HCT116 (cell line): ENCODE measurements at regions not wholly inside any gene's neighbourhood (a gene's known extent, or its start where the extent isn't known, plus 50 kb on each side); places are given as distances from the start of the nearest gene placed in this dataset.

Source experiments
- ATF3 ChIP-seq: IDR thresholded peaks from 2 replicates; pipeline ENCODE4 v1.6.1; 2012
- CEBPB ChIP-seq: IDR thresholded peaks from 2 replicates; pipeline ENCODE4 v1.6.1; 2012; ENCODE audit warnings: low read depth
- CTCF ChIP-seq, 3 experiments: fragments of 200-600 bp in 1 of 3; sonication (generic) in 1 of 3; IDR thresholded peaks in 2 of 3; conservative IDR thresholded peaks in 1 of 3; 2 replicates each; pipeline ENCODE4 v1.5.1; 2012 to 2017; ENCODE audit warnings: low read depth in 2 of 3, low read length in 2 of 3, antibody characterized with exemption in 1 of 3, borderline replicate concordance in 1 of 3, control low read depth in 1 of 3, mild to moderate bottlenecking in 1 of 3, mixed read lengths in 1 of 3, mixed run types in 1 of 3, moderate library complexity in 1 of 3; ENCODE audit not compliant: insufficient read depth in 1 of 3
- EGR1 ChIP-seq: IDR thresholded peaks from 2 replicates; pipeline ENCODE4 v1.6.1; 2012; ENCODE audit warnings: low read depth
- EZH2phosphoT487 ChIP-seq: fragments of 200-600 bp; IDR thresholded peaks from 2 replicates; pipeline ENCODE4 v1.6.1; 2018; ENCODE audit warnings: antibody characterized with exemption, borderline replicate concordance
- JUND ChIP-seq: IDR thresholded peaks from 2 replicates; pipeline ENCODE4 v1.6.1; 2012
- POLR2A ChIP-seq: IDR thresholded peaks from 2 replicates; pipeline ENCODE4 v1.7.0; 2011; ENCODE audit warnings: borderline replicate concordance; ENCODE audit not compliant: insufficient read depth, insufficient read length; ENCODE audit errors: extremely low read depth
- RAD21 ChIP-seq: IDR thresholded peaks from 2 replicates; pipeline ENCODE4 v1.6.1; 2012; ENCODE audit warnings: low read depth, mild to moderate bottlenecking
- SP1 ChIP-seq: IDR thresholded peaks from 2 replicates; pipeline ENCODE4 v1.6.1; 2012; ENCODE audit warnings: low read depth
- ZFX ChIP-seq: fragments of 450-650 bp; IDR thresholded peaks from 2 replicates; pipeline ENCODE4 v1.6.1; 2017
- ZNF274 ChIP-seq: fragments of 200-500 bp; sonication (Bioruptor generic); IDR thresholded peaks from 2 replicates; pipeline ENCODE4 v1.6.1; 2014; ENCODE audit warnings: mild to moderate bottlenecking, low read depth, low read length, inconsistent platforms
- TF ChIP-seq, protein P1 (sequence below): IDR thresholded peaks from 2 replicates; pipeline ENCODE4 v1.6.1; 2012
- TF ChIP-seq, protein P2 (sequence below): IDR thresholded peaks from 2 replicates; pipeline ENCODE4 v1.6.1; 2012; ENCODE audit warnings: low read depth

DNA sequence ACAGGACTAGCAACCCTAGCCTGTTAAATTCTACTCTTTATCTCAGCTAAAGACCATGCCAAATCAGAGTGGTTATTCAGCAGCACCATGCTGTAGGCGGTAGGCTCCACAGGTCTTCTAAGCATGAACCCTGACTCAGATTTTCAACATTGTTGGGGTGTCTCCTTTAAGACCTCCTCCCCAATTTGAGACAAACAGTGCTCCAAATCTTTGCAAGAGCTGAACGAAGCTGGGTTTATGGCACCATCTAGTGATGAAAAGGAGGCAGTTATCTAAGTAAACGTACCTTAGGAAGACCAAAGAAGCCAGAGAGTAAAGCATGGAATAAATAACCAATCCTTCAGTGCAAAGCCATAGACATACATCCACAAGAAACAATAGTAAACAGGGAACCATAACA, 334.5 kb upstream of the SLC7A11 start:
- TF ChIP-seq ZFX, result no peak
- TF ChIP-seq, protein P1, sequence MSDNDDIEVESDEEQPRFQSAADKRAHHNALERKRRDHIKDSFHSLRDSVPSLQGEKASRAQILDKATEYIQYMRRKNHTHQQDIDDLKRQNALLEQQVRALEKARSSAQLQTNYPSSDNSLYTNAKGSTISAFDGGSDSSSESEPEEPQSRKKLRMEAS, result no peak
- TF ChIP-seq ATF3, result no peak
- peak; percentile 56 to 81 (median 62); a peak in 5 of 6 replicates for TF ChIP-seq CTCF (IDR thresholded peaks at IDR 0.05 in 2 of 3, conservative IDR thresholded peaks at IDR 0.05 in 1 of 3; ENCODE audit: borderline replicate concordance in 1 of 3, insufficient read depth in 1 of 3, low read depth in 2 of 3, low read length in 2 of 3)
- no peak for TF ChIP-seq CEBPB
- TF ChIP-seq EGR1, result no peak
- TF ChIP-seq EZH2phosphoT487, result no peak
- TF ChIP-seq ZNF274, result no peak
- TF ChIP-seq POLR2A, result no peak
- TF ChIP-seq, protein P2, sequence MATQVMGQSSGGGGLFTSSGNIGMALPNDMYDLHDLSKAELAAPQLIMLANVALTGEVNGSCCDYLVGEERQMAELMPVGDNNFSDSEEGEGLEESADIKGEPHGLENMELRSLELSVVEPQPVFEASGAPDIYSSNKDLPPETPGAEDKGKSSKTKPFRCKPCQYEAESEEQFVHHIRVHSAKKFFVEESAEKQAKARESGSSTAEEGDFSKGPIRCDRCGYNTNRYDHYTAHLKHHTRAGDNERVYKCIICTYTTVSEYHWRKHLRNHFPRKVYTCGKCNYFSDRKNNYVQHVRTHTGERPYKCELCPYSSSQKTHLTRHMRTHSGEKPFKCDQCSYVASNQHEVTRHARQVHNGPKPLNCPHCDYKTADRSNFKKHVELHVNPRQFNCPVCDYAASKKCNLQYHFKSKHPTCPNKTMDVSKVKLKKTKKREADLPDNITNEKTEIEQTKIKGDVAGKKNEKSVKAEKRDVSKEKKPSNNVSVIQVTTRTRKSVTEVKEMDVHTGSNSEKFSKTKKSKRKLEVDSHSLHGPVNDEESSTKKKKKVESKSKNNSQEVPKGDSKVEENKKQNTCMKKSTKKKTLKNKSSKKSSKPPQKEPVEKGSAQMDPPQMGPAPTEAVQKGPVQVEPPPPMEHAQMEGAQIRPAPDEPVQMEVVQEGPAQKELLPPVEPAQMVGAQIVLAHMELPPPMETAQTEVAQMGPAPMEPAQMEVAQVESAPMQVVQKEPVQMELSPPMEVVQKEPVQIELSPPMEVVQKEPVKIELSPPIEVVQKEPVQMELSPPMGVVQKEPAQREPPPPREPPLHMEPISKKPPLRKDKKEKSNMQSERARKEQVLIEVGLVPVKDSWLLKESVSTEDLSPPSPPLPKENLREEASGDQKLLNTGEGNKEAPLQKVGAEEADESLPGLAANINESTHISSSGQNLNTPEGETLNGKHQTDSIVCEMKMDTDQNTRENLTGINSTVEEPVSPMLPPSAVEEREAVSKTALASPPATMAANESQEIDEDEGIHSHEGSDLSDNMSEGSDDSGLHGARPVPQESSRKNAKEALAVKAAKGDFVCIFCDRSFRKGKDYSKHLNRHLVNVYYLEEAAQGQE, result no peak
- no peak for TF ChIP-seq SP1
- peak; percentile 88 for TF ChIP-seq RAD21
- no peak for TF ChIP-seq JUND
